ENCODE measurements at regions not wholly inside any gene's neighbourhood (a gene's known extent, or its start where the extent isn't known, plus 50 kb on each side); places are given as distances from the start of the nearest gene placed in this dataset.

DNA sequence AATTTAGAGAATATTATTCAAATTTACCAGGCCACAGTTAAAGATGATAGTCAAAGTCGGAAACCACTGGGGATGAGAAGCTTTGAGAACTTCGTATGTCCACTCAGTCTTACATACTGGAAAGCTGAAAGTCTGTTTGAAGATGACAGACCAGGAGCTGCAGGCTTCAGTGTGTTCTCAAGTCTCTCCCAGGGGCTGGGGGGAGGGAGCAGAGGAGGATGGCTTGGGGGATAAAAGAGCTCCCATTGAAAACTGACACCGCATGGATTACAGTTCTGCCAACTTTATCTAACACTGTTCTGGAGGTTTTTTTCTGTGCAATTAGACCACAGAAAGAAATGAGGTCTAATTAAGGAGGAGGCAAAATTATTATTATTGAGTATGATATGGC is 170.5 kb upstream of the ALKAL2 start:
- no peak for TF ChIP-seq EZH2 (IDR thresholded peaks at IDR 0.05; ENCODE audit: insufficient read depth, low read length)
- TF ChIP-seq, protein P1, sequence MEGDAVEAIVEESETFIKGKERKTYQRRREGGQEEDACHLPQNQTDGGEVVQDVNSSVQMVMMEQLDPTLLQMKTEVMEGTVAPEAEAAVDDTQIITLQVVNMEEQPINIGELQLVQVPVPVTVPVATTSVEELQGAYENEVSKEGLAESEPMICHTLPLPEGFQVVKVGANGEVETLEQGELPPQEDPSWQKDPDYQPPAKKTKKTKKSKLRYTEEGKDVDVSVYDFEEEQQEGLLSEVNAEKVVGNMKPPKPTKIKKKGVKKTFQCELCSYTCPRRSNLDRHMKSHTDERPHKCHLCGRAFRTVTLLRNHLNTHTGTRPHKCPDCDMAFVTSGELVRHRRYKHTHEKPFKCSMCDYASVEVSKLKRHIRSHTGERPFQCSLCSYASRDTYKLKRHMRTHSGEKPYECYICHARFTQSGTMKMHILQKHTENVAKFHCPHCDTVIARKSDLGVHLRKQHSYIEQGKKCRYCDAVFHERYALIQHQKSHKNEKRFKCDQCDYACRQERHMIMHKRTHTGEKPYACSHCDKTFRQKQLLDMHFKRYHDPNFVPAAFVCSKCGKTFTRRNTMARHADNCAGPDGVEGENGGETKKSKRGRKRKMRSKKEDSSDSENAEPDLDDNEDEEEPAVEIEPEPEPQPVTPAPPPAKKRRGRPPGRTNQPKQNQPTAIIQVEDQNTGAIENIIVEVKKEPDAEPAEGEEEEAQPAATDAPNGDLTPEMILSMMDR (IDR thresholded peaks at IDR 0.05; ENCODE audit: insufficient read depth, low read depth, low read length) = no peak

All from astrocyte (in vitro differentiated cells and primary cell).